ENCODE measurements at regions not wholly inside any gene's neighbourhood (a gene's known extent, or its start where the extent isn't known, plus 50 kb on each side); places are given as distances from the start of the nearest gene placed in this dataset.
"Not testable (repeated sequence)": the region's sequence is repeated elsewhere in the genome, so short reads cannot be mapped to it uniquely, and the experiment has no call there.

DNA sequence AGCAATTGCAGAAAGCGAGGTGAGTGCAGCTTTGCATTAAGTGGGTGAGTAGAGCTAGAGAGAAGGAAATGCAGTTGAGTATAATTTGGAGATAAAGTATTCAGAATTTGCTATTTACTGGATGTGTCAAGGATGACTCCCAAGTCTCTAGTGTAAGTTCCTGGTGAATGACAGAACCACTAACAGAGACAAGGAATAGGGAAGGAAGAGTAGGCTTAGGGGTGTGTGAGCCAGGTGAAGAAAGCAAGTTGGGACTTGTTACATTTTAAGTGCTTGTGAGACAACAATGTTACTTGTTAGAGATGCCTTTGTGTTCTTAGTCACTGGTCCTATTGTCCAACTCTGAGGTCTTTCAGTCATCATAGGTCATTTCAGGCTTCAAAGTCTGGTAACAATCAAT lies 70.8 kb downstream of the TBC1D26 start:
- DNase-seq: not testable (repeated sequence)

DNA sequence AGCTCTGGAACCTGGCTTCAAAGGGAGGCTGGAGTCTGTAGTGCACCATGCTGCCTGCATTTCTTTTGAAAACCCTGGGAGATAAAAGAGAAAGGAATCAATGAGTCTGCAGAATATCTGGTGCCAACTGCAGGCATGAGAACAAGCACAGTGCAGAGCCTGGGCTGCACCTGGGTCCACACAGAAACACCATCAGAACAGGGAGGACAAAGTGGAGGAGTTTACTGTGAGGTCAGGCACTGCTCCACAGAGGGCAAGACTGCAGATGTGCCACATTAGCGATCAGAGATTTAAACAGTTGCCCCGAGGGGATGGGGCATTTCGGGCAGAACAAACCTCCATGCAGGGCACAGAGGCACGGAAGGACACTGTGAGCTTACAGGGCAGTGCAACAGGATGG lies 74.7 kb downstream of the TBC1D26 start:
- DNase-seq: not testable (repeated sequence)

DNA sequence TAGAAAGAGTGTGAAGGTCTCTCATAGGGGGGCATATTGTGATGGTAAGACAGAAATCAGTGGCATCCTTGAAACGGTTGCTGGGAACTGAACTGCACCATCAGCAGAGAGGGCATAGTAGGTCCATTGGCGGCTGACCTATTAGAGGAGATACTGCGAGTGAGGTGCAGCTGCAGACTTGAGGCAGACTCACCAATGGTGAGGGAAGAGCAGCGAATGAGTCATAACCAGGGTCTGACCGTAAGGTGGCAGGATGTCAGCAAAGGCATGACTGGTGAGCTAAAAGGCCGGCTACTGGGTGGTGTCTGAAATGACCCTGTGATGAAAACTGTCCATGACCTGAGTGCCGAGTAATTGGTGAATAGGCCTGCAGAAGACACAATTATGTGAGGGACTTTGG lies 81.3 kb downstream of the TBC1D26 start:
- DNase-seq: not testable (repeated sequence)

DNA sequence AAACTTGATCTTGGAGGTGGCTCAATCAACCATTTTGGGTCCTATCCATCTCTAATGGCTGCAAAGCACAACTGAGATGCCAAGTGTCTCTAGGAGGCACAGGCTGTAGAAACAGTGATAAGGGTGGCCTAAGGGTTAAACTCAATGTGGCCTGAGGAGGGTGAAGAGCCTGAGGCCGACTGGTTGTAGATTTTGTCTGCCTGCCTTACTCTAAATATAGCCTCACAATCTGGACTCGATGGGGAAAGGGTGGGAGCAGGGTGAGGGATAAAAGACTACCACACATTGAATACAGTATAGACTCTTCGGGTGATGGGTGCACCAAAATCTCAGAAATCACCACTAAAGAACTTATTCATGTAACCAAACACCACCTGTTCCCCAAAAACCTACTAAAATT lies 81.9 kb downstream of the TBC1D26 start:
- not testable (repeated sequence) for DNase-seq

- DNase-seq: not testable (repeated sequence)
Observed at GRCh38 chr17:15817861-15818260, 85.8 kb downstream of the TBC1D26 start.

DNA sequence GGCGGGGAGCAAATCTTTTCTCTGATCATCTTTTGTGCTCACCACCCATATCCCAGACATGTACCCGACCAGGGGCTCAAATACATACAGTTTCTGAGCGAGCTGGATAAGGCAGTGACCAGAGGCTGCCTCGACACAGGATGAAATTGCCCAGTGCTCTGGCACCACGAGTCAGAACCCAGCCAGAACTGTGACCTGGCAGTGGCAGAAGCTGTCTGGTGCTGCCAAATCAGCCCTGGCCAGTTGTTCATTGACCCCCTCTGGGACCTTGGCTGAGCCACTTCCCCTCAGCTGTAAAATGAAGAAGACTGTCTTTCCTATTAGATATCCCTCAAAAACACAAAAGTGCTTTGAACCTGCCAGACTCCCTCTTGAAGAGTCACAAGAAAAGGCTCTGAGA lies 90.2 kb downstream of the TBC1D26 start:
- not testable (repeated sequence) for DNase-seq

- peak; percentile 75 for DNase-seq
Observed at GRCh38 chr17:15828727-15829314, 96.7 kb downstream of the TBC1D26 start.

- DNase-seq: not testable (repeated sequence)
Observed at GRCh38 chr17:15830221-15830620, 98.1 kb downstream of the TBC1D26 start.

DNA sequence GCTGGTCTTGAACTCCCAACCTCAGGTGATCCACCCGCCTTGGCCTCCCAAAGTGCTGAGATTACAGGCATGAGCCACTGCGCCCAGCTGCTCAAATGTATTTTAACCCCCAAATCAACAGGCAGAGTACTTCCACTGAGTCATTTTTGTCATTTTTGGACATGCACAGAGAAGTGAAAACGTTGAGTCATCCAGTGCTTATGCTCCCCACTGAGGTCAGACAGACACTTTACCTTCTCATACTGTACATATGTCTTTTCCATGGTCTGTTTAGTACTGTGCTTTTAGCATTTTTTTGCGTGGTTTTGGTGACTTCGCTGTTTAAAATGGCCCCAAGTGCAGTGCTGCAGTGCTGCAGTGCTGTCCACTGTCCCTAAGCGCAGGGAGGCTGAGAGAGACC lies 99.1 kb downstream of the TBC1D26 start:
- DNase-seq: not testable (repeated sequence)

DNA sequence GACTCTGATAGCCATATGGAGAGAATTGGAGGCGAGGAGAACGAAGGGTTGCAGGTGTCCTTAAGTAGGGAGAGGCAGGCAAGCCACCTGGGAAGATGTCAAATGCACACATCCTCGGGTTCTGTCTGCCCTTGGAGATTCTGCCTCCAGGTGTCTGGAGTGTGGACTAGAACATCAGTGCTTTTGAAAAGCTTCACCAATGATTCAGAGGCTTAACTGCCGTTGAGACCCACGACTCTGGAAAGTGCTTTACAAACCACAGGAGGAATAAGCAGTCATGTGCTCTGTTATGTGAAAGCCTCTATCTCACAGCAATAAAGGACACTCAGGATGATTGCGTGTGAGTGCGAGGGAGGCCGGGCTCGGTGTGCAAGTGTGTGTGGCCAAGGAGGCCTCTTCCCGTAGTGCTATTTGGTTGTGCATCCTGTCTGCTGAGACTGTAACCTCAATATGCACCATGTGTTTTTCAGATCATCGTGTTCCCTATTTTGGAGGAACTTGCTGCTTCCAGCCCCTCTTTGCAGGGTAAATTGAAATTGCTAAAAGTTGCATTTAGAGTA lies 100.9 kb downstream of the TBC1D26 start:
- DNase-seq: not testable (repeated sequence)

GRCh38 chr17:15833890-15834289 lies 101.8 kb downstream of the TBC1D26 start:
- not testable (repeated sequence) for DNase-seq

GRCh38 chr17:15835481-15835880 lies 103.4 kb downstream of the TBC1D26 start:
- DNase-seq: not testable (repeated sequence)

DNA sequence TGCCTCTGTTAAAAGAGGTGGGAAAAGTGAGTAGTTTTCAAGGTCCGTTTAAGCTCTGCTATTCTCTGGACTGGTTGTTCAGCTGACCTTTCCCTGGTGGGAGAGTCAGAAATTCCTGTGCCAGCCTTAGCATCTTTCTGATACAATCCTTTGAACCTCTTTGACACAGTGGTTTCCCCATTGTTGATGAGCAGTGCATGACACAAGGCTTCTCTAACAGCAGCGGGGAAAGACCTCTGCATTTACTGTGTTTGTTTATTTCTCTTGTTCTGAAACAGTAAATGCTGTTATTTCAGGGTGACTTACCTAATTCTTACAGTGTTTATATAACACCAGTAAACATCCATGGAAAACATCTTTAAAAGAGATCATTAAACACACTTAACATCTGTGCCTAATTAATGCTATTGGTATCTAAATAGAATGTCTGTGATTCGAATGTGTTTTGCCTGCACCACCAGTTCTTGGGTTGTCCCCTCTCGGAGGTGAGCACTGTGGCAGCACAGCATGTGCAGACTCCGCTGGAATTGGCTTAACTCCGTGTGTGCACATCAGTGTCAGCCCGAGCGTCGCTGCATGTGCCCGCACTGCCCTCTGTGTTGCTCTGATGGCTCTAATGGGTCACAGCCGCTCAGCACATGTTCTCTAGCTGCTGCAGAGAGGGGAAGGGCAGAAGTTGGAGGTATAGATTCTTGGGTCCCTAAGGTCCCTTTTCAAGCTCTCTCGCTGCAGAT lies 104.3 kb downstream of the TBC1D26 start:
- DNase-seq: not testable (repeated sequence)

- DNase-seq: not testable (repeated sequence)
Observed at GRCh38 chr17:15836991-15837390, 104.9 kb downstream of the TBC1D26 start.

DNA sequence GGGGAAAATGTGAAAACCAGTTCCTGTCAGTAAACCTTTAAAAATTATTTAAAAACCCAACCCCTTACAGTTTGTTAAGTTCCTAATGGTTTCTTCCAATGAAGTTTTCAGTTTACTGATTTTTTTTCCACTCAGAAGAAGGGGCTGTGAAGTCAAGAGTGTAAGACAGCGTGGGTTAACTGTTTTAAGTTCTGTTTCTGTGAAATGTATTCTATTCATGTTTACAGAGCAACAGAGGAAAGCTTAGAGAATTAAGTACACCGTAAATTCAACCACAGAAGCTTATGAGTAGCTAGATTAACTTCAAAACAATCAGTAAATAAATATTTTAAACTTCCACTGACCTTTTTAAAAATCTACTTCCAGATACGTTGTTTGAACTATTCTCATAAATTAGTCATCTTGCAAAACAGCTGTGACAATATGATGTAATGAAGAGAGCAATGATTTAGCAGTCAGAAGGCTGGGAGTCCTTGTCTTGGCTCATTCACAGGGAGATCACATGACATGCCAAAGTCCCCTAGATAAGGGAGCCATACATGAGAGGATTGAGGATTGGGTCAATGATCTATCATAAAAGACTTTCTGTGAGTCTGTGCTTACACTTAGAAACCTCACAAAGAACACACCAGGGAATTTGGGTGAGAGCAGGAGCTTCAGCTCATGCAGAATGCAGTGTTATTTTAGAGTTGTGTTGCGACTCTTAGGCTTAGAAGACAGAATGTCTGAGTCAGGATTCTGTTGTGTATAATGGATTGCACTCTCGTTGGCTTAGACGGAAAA lies 97.3 kb upstream of the ADORA2B start:
- DNase-seq: not testable (repeated sequence)

DNA sequence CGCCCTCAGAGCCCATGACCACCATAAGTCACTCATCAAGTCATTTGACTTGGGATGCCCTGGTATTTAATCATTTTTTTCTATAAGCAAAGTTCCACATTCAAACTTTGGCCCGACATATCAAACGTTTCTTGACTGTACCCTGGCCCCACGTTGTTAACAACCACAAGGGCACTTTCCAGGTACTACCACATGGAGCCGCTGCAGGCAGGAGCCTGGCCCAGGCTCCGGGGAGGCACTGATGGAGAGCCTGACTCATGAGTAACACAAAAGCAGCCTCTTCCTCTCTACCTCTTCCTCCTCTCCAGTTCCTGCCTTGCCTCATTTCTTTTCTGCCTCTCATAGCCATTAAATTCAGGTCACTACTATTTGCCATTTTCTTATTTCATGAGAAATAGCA lies 95.9 kb upstream of the ADORA2B start:
- not testable (repeated sequence) for DNase-seq

- not testable (repeated sequence) for DNase-seq
Observed at GRCh38 chr17:15850071-15850470, 94.9 kb upstream of the ADORA2B start.

- not testable (repeated sequence) for DNase-seq
Observed at GRCh38 chr17:15850687-15851086, 94.2 kb upstream of the ADORA2B start.

DNA sequence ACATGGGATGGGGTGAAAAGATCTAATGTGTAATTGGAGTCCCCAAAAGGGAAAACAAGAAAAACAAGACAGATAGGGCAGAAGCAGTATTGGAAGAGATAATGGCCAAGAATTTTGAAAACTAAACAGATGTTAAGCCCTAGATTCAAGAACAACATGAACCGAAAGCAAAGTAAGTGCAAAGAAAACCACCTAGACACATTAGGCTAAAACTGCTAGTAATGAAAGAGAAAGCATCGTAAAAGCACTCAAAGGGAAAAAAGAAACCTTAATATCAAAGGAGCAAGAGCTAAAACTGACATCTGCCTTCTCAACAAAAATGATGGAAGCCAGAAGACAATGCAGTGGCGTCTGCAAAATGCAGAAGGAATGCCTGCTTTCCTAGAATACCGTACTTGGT lies 92.1 kb upstream of the ADORA2B start:
- DNase-seq: not testable (repeated sequence)

DNA sequence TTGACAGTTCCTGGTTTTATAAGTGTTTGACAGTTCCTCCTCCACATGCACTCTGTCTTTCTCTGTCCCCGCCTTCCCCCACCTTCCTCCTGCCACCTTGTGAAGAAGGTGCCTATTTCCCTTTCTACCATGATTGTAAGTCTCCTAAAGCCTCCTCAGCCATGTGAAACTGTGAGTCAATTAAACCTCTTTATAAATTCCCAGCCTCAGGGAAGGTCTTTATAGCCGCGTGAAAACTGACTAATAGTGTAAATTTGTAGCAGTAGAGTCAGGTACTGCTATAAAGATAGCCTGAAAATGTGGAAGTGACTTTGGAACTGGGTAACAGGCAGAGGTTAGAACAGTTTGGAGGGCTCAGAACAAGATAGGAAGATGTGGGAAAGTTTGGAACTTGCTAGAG lies 88.7 kb upstream of the ADORA2B start:
- not testable (repeated sequence) for DNase-seq

DNA sequence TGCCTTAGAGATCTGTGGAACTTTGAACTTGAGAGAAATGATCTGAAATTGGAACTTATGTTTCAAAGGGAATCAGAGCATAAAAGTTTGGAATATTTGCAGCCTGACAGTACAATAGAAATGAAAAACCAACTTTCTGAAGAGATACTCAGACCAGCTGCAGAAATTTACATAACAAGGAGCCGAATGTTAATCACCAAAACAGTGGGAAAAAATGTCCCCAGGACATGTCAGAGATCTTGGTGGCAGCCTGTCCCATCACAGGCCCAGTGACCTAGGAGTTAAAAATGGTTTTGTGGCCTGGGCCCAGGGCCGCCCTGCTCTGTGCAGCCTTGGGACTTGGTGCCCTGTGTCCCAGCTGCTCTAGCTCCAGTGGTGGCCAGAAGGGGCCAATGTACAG lies 88.2 kb upstream of the ADORA2B start:
- DNase-seq: not testable (repeated sequence)

GRCh38 chr17:15858082-15858481 lies 86.8 kb upstream of the ADORA2B start:
- DNase-seq: not testable (repeated sequence)
